ENCODE measurements at regions not wholly inside any gene's neighbourhood (a gene's known extent, or its start where the extent isn't known, plus 50 kb on each side); places are given as distances from the start of the nearest gene placed in this dataset.

DNA sequence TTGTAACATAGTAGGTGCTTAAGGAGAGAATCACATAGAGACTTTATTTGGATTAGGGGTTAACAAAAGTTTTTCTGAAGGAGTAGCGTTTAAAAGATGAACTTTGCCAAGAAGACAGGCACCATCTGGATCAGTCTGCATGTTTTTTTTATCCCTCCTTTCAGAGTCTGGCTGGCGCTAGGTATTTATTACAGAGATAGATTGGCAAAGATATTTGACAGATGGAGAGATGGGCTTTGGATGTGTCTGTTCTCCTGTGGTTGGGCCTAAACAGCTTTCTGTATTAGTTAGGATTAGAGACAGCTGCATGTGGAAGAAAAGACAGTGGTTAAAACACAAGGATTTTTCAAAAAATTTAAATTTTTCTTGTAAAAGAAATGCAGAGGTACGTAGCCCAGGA, 133.9 kb downstream of the C12orf75 start:
- no peak overlapping the region for H3K27ac ChIP-seq
- H3K36me3 ChIP-seq: no peaks in the 10 kb centered on the region

DNA sequence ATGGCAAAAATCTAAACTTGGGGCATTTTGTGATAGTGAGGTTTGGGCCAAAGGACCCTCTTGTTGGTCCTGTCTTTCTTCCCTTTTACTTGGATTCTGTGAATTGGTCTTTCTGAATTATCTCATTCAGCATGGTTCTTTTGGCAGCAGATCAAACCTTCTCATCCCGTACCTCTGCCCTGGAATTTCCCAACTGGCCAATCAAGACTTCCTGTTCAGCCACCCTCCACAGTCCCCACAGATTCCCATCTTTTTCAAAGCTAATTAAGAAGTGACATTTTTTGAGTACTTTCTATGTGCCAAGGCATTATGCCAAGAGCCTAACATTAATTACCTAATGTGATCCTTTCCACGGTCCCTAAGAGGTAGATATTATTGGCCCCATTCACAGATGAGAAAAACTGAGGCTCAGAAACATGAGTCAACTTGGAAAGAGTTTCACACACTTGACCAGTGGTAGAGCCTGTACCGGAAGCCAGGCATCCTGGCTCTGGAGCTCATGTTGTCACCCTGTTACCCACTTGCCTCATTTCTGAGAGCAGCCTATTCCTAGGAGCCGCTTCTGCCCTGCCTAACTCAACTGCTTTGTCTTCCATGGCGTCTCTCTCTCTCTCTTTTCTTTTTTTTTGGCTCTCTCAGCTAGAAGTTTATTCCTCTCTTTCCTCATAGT, 135.9 kb downstream of the C12orf75 start:
- Histone ChIP-seq H3K9me3 (no peaks in the 10 kb centered on the region), H3K27me3 (peaks cover 3% of the 10 kb centered on the region), H3K4me1 (ENCODE audit: control insufficient read depth in 1 of 2, insufficient read depth in 1 of 2, low read depth in 1 of 2, low read length in 1 of 2) (no peaks in the 10 kb centered on the region), H3K27ac (no peak overlapping the region), H3K4me3 (ENCODE audit: low read depth in 1 of 2, low read length in 1 of 2) (no peak overlapping the region), H3K36me3 (no peaks in the 10 kb centered on the region)
- TF ChIP-seq, protein P1, sequence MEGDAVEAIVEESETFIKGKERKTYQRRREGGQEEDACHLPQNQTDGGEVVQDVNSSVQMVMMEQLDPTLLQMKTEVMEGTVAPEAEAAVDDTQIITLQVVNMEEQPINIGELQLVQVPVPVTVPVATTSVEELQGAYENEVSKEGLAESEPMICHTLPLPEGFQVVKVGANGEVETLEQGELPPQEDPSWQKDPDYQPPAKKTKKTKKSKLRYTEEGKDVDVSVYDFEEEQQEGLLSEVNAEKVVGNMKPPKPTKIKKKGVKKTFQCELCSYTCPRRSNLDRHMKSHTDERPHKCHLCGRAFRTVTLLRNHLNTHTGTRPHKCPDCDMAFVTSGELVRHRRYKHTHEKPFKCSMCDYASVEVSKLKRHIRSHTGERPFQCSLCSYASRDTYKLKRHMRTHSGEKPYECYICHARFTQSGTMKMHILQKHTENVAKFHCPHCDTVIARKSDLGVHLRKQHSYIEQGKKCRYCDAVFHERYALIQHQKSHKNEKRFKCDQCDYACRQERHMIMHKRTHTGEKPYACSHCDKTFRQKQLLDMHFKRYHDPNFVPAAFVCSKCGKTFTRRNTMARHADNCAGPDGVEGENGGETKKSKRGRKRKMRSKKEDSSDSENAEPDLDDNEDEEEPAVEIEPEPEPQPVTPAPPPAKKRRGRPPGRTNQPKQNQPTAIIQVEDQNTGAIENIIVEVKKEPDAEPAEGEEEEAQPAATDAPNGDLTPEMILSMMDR (IDR thresholded peaks at IDR 0.05): no peak

More for the DNA sequence above, 133.9 kb downstream of the C12orf75 start:
- TF ChIP-seq, protein P1 (IDR thresholded peaks at IDR 0.05): no peak
- peaks cover 3% of the 10 kb centered on the region for H3K27me3 ChIP-seq
- no peak overlapping the region for H3K4me3 ChIP-seq (ENCODE audit: low read depth in 1 of 2, low read length in 1 of 2)
- no peaks in the 10 kb centered on the region for H3K9me3 ChIP-seq
- no peaks in the 10 kb centered on the region for H3K4me1 ChIP-seq (ENCODE audit: control insufficient read depth in 1 of 2, insufficient read depth in 1 of 2, low read depth in 1 of 2, low read length in 1 of 2)

DNA sequence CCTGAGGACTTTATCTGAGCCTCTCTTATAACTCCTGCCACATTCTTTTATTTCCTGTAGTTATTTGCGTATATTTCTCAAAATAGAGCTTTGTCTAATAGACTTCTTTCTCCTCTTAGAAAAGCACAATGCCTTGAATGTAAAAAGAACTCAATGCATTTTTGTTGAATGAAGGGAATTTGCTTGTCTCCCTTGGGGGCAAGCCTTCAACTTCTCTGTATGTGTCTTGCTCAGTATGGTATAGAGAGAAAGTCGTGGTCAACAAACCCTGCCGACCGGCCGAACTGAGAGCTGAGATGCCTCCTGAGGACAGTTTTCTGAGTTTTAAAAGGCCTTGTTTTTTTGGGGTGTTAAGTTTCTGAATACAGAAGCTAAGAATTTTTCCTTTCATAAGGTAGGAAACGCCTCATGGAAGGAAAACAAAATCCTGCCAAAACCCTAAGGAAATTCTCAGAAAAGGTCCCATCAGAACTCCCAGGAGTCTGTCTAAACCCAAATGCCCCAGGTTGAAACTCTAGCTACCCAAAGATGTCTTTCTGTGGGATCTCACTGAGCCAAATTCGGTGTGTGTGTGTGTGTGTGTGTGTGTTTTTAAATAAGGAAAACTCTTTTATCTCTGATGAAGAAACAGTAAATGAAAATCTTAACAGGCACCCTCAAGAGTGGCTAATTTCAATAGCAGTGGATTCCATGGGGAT, 136.6 kb downstream of the C12orf75 start:
- H3K4me1 ChIP-seq (ENCODE audit: control insufficient read depth in 1 of 2, insufficient read depth in 1 of 2, low read depth in 1 of 2, low read length in 1 of 2): no peaks in the 10 kb centered on the region
- H3K36me3 ChIP-seq: no peaks in the 10 kb centered on the region
- no peak overlapping the region for H3K27ac ChIP-seq
- no peak overlapping the region for H3K4me3 ChIP-seq (ENCODE audit: low read depth in 1 of 2, low read length in 1 of 2)
- H3K9me3 ChIP-seq: no peaks in the 10 kb centered on the region
- peaks cover 3% of the 10 kb centered on the region for H3K27me3 ChIP-seq
- TF ChIP-seq, protein P1 (IDR thresholded peaks at IDR 0.05): no peak

DNA sequence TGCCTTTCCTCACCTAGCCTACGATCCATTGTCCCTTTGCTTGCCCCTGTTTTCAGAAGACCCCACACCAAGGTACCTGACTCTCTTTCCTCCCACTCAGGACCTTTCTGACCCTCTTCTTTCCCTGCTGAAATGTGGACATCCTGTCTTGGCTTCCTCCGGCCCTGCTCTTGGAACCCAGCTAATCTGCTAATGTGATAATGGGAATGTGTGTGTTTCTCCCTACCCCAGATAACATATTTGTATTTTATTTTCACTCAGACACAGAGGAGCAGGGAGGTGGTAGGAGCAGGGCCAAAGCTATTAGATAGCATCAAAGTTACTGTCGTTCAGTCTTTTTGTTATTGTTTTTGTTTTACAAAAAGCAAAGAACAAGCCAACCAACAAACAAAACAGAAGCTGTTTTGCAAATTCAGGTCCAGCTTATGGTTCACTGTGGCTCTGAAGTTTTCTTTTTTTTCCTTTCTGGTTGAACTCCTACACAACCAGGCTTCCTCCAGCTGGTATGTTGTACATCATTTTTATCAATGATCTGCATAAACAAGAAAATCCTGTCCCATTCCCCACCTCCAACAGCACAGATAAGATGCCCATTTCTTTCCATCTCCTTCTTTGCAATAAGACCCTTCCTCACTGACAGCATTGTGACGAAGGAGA, 137.3 kb downstream of the C12orf75 start:
- H3K9me3 ChIP-seq: no peaks in the 10 kb centered on the region
- H3K4me3 ChIP-seq (ENCODE audit: low read depth in 1 of 2, low read length in 1 of 2): no peak overlapping the region
- no peaks in the 10 kb centered on the region for H3K36me3 ChIP-seq
- H3K27me3 ChIP-seq: peaks cover 3% of the 10 kb centered on the region
- TF ChIP-seq, protein P1 (IDR thresholded peaks at IDR 0.05): no peak
- no peak overlapping the region for H3K27ac ChIP-seq
- H3K4me1 ChIP-seq (ENCODE audit: control insufficient read depth in 1 of 2, insufficient read depth in 1 of 2, low read depth in 1 of 2, low read length in 1 of 2): no peaks in the 10 kb centered on the region

DNA sequence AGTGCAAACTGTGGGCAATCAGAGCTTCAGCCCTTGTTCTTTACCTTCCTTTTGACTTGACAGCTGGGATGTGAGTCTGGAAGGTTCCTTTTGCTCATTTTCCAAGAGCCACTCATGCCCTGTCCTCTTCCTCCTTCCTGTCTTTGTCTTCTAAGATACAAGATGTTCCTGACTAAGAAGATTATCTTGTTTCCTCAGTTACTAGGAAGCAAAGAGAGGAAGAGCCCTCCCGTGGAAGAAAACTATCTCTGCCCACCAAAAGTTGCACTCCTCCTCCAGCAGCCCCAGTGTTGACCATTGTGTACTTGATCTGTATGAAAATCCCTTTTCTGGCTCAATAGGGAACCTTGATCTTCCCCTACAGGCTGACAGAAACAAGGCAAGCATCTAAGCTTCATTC, 138.0 kb downstream of the C12orf75 start:
- Histone ChIP-seq H3K4me3 (ENCODE audit: low read depth in 1 of 2, low read length in 1 of 2) (no peak overlapping the region), H3K36me3 (no peaks in the 10 kb centered on the region), H3K4me1 (ENCODE audit: control insufficient read depth in 1 of 2, insufficient read depth in 1 of 2, low read depth in 1 of 2, low read length in 1 of 2) (no peaks in the 10 kb centered on the region), H3K27me3 (peaks cover 3% of the 10 kb centered on the region), H3K9me3 (no peaks in the 10 kb centered on the region), H3K27ac (no peak overlapping the region)
- TF ChIP-seq, protein P1 (IDR thresholded peaks at IDR 0.05): no peak

Data from neutrophil (primary cell).